Testis (tissue), 2 donors: ENCODE measurements at regions not wholly inside any gene's neighbourhood (a gene's known extent, or its start where the extent isn't known, plus 50 kb on each side); places are given as distances from the start of the nearest gene placed in this dataset.

Experiments used
- CTCF ChIP-seq, 3 experiments: fragments of 450-650 bp in 2 of 3; fragments of 200-600 bp in 1 of 3; sonication (generic) in 1 of 3; IDR thresholded peaks; one replicate each; pipeline ENCODE4 v1.5.1; 2016 to 2019; ENCODE audit warnings: antibody characterized with exemption in 3 of 3, mild to moderate bottlenecking in 2 of 3, moderate library complexity in 1 of 3
- POLR2A ChIP-seq: fragments of 450-650 bp; IDR thresholded peaks from one replicate; pipeline ENCODE4 v1.6.1; 2017; ENCODE audit warnings: antibody characterized with exemption, mild to moderate bottlenecking, moderate library complexity

DNA sequence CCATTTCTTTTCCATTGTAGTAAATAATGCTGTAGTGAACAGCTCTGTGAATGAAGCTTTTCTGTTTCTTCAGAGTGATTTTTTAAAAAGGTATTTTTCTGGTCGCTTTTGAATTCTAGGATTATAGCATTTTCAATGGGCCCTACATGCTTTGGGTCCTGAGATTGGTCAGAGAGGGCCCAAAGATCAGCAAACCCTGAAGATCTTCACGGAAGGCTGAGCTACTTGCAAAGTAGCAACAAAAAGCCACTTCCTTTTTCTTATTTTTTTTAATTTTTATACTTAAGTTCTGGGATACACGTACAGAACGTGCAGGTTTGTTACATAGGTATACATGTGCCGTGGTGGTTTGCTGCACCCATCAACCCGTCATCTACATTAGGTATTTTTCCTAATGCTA lies 200.5 kb downstream of the FAT3 start:
- no peak for TF ChIP-seq CTCF (IDR thresholded peaks at IDR 0.05)
- TF ChIP-seq POLR2A, result no peak
